Thoracic aorta (tissue), 2 donors: ENCODE measurements at regions not wholly inside any gene's neighbourhood (a gene's known extent, or its start where the extent isn't known, plus 50 kb on each side); places are given as distances from the start of the nearest gene placed in this dataset.

Source experiments
- ATAC-seq: fragments of 150-250 bp; one replicate; pipeline ENCODE4 v1.8.0; 2017; ENCODE audit warnings: low read depth; ENCODE audit not compliant: insufficient number of reproducible peaks, low FRiP score
- DNase-seq: peaks from one replicate; pipeline ENCODE4 v3.0.0-alpha.2; 2020; ENCODE audit warnings: low spot score
- H3K27ac ChIP-seq, 2 donors: fragments of 200-600 bp; sonication (generic); 1 replicate in 1 of 2; 2 replicates in 1 of 2; pipeline ENCODE4 v1.5.1; 2016; ENCODE audit warnings: mild to moderate bottlenecking in 2 of 2, moderate library complexity in 2 of 2
- H3K27me3 ChIP-seq: fragments of 200-600 bp; sonication (generic); replicated peaks from 2 replicates; pipeline ENCODE4 v1.6.0; 2016; ENCODE audit warnings: mild to moderate bottlenecking; ENCODE audit not compliant: insufficient read depth
- H3K36me3 ChIP-seq: fragments of 200-600 bp; sonication (generic); one replicate; pipeline ENCODE4 v1.5.1; 2016
- H3K4me1 ChIP-seq, 2 donors: fragments of 200-600 bp; sonication (generic); 1 replicate in 1 of 2; 2 replicates in 1 of 2; pipeline versions ENCODE4 v1.5.1 to v1.6.0; 2016; ENCODE audit warnings: low read depth in 2 of 2, mild to moderate bottlenecking in 1 of 2; ENCODE audit not compliant: control insufficient read depth in 1 of 2
- H3K4me3 ChIP-seq: fragments of 200-600 bp; sonication (generic); 2 replicates; pipeline ENCODE4 v1.5.1; 2016; ENCODE audit warnings: mild to moderate bottlenecking
- H3K9me3 ChIP-seq: fragments of 200-600 bp; sonication (generic); 2 replicates; pipeline ENCODE4 v1.5.1; 2016
- CTCF ChIP-seq: fragments of 200-600 bp; sonication (generic); IDR thresholded peaks from one replicate; pipeline ENCODE4 v1.5.1; 2019; ENCODE audit warnings: antibody characterized with exemption

GRCh38 chr7:135831455-135832195, 83.0 kb upstream of the FAM180A start:
- Histone ChIP-seq H3K4me3 (no peak overlapping the region), H3K27ac (no peak overlapping the region), H3K36me3 (no peaks in the 10 kb centered on the region), H3K4me1 (no peaks in the 10 kb centered on the region), H3K9me3 (no peaks in the 10 kb centered on the region), H3K27me3 (no peaks in the 10 kb centered on the region)
- ATAC-seq, result no peak
- no peak for DNase-seq
- TF ChIP-seq CTCF, result no peak

GRCh38 chr7:135828604-135829003, 80.0 kb upstream of the FAM180A start:
- no peak for DNase-seq
- no peaks in the 10 kb centered on the region for H3K9me3 ChIP-seq
- no peak for TF ChIP-seq CTCF
- no peaks in the 10 kb centered on the region for H3K27me3 ChIP-seq
- H3K36me3 ChIP-seq, result no peaks in the 10 kb centered on the region
- no peak overlapping the region for H3K4me3 ChIP-seq
- H3K27ac ChIP-seq, result no peak overlapping the region
- H3K4me1 ChIP-seq, result no peaks in the 10 kb centered on the region
- ATAC-seq, result no peak

- ATAC-seq, result no peak
- no peaks in the 10 kb centered on the region for H3K9me3 ChIP-seq
- no peak for DNase-seq
- H3K27me3 ChIP-seq, result no peaks in the 10 kb centered on the region
- no peak overlapping the region for H3K4me3 ChIP-seq
- no peak for TF ChIP-seq CTCF
- H3K27ac ChIP-seq, result no peak overlapping the region
- no peaks in the 10 kb centered on the region for H3K36me3 ChIP-seq
- no peaks in the 10 kb centered on the region for H3K4me1 ChIP-seq
These were observed 78.8 kb upstream of the FAM180A start for GRCh38 chr7:135827391-135827790.

- Histone ChIP-seq H3K27ac (no peak overlapping the region), H3K27me3 (no peaks in the 10 kb centered on the region), H3K9me3 (no peaks in the 10 kb centered on the region), H3K36me3 (no peaks in the 10 kb centered on the region), H3K4me3 (no peak overlapping the region), H3K4me1 (no peaks in the 10 kb centered on the region)
- ATAC-seq (no peak), DNase-seq (no peak)
- TF ChIP-seq CTCF, result no peak
These were observed 76.8 kb upstream of the FAM180A start for GRCh38 chr7:135825406-135825805.

- no peak for TF ChIP-seq CTCF
- DNase-seq, result no peak
- Histone ChIP-seq H3K27ac (no peak overlapping the region), H3K9me3 (no peaks in the 10 kb centered on the region), H3K36me3 (no peaks in the 10 kb centered on the region), H3K4me1 (no peaks in the 10 kb centered on the region), H3K27me3 (no peaks in the 10 kb centered on the region), H3K4me3 (no peak overlapping the region)
- no peak for ATAC-seq
These were observed 73.8 kb upstream of the FAM180A start for GRCh38 chr7:135822376-135822775.
